ENCODE measurements at regions not wholly inside any gene's neighbourhood (a gene's known extent, or its start where the extent isn't known, plus 50 kb on each side); places are given as distances from the start of the nearest gene placed in this dataset.

GRCh38 chr16:54587176-54587515 is 300.6 kb upstream of the IRX3 start:
- no peak for TF ChIP-seq POLR2A (IDR thresholded peaks at IDR 0.05)
- no peak for TF ChIP-seq CTCF (IDR thresholded peaks at IDR 0.05)
- intact Hi-C loops (cut with DNase I), result no loop called here
- Histone ChIP-seq H3K27me3 (no peaks in the 10 kb centered on the region), H3K27ac (no peak overlapping the region), H3K4me3 (no peak overlapping the region), H3K36me3 (no peaks in the 10 kb centered on the region), H3K9me3 (no peaks in the 10 kb centered on the region), H3K4me1 (peaks cover 0 to 6% (median 0%) of the 10 kb centered on the region in 12 donors)
- no peak for ATAC-seq
- DNase-seq, result no peak
- WGBS, 4 donors, result 60 to 88% (median 82%) methylated on average over 2 to 3 of the region's 3 CpGs

DNA sequence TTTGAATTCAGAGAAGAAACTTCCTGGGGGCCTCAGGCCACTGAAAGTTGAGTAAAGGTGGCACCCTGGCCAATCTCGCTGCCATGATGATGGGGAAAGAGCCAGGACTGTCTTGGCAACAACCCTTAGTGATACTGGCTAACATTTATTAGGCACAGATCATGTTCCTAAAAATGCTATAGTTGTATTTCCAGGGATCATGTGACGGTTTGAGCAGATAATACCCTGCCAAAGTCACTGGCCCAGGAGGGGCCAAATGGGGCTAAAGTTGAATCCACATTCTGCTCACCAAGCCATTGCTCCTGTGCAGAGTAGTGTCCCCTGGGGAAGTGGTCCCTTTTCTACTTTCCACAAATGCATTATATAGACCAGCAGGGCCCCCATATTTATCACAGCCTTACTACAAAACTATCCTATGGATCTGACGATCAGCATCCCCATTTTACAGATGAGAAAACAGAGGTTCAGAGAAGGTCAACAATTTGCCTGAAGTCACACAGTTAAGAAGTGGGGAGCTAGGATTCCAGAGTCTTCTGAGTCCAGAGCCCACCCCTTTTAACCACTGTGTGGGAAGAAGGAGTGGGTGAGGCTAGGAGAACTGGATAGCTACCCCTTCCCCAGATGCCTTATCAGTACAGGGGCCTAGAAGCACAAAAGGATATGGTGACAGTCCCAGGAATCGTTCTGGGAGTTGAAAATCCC is 300.0 kb upstream of the IRX3 start:
- Histone ChIP-seq H3K9me3 (no peaks in the 10 kb centered on the region), H3K4me3 (no peak overlapping the region), H3K27ac (peak overlapping the region in 1 of 12 donors; percentile 10), H3K4me1 (peaks cover 0 to 6% (median 0%) of the 10 kb centered on the region in 12 donors), H3K27me3 (no peaks in the 10 kb centered on the region), H3K36me3 (no peaks in the 10 kb centered on the region)
- ATAC-seq (peak; percentile 60 to 90 (median 78)), DNase-seq (peak in 3 of 5 donors; percentile 11 to 31 (median 18))
- 50 to 80% (median 67%) methylated on average over 4 of the region's 4 CpGs for WGBS, 4 donors
- no peak for TF ChIP-seq CTCF (IDR thresholded peaks at IDR 0.05)
- no peak for TF ChIP-seq POLR2A (IDR thresholded peaks at IDR 0.05)
- intact Hi-C loops (cut with DNase I), result no loop called here

- intact Hi-C loops (cut with DNase I), result no loop called here
- H3K27me3 ChIP-seq, result no peaks in the 10 kb centered on the region
- ATAC-seq (no peak), DNase-seq (no peak)
- 84 to 93% (median 87%) methylated on average over 14 of the region's 14 CpGs for WGBS, 4 donors
- no peak overlapping the region for H3K27ac ChIP-seq
- H3K4me3 ChIP-seq, result no peak overlapping the region
- no peaks in the 10 kb centered on the region for H3K36me3 ChIP-seq
- peaks cover 0 to 6% (median 0%) of the 10 kb centered on the region in 12 donors for H3K4me1 ChIP-seq
- TF ChIP-seq POLR2A (IDR thresholded peaks at IDR 0.05) (no peak), CTCF (IDR thresholded peaks at IDR 0.05) (no peak)
- H3K9me3 ChIP-seq, result no peaks in the 10 kb centered on the region
Measured at GRCh38 chr16:54585998-54586340, 299.4 kb upstream of the IRX3 start.

- Histone ChIP-seq H3K4me1 (peaks cover 0 to 6% (median 0%) of the 10 kb centered on the region in 12 donors), H3K27me3 (no peaks in the 10 kb centered on the region), H3K36me3 (no peaks in the 10 kb centered on the region), H3K9me3 (no peaks in the 10 kb centered on the region), H3K4me3 (no peak overlapping the region), H3K27ac (no peak overlapping the region)
- whole genome bisulfite sequencing, 4 donors, result 79 to 87% (median 80%) methylated on average over 20 to 21 of the region's 21 CpGs
- TF ChIP-seq POLR2A (IDR thresholded peaks at IDR 0.05) (no peak), CTCF (IDR thresholded peaks at IDR 0.05) (no peak)
- intact Hi-C loops (cut with DNase I), result no loop called here
- DNase-seq (no peak), ATAC-seq (no peak)
Measured at GRCh38 chr16:54585094-54585997, 298.8 kb upstream of the IRX3 start.
